WTC11 (cell line): ENCODE measurements at regions not wholly inside any gene's neighbourhood (a gene's known extent, or its start where the extent isn't known, plus 50 kb on each side); places are given as distances from the start of the nearest gene placed in this dataset.

ENCODE experiments used
- CTCF ChIP-seq: fragments of 200-600 bp; IDR thresholded peaks from 2 replicates; pipeline ENCODE4 v1.8.0; 2022; ENCODE audit warnings: antibody characterized with exemption
- E2F4 ChIP-seq: sonication (generic); formaldehyde crosslinking; IDR thresholded peaks from 2 replicates; pipeline ENCODE4 v1.8.1; 2022; ENCODE audit warnings: low read depth, mild to moderate bottlenecking, moderate library complexity, missing genetic modification reagents, borderline replicate concordance
- ESRRA ChIP-seq: sonication (generic); formaldehyde crosslinking; IDR thresholded peaks from 2 replicates; pipeline ENCODE4 v1.8.1; 2022; ENCODE audit warnings: mild to moderate bottlenecking, missing genetic modification reagents, borderline replicate concordance
- HMGA2 ChIP-seq: fragments of 250-450 bp; sonication (Bioruptor Pico); IDR thresholded peaks from 2 replicates; pipeline ENCODE4 v1.4.0; 2021; ENCODE audit warnings: mild to moderate bottlenecking, moderate library complexity
- ZNF416 ChIP-seq: fragments of 250-450 bp; sonication (Bioruptor Pico); IDR thresholded peaks from 2 replicates; pipeline ENCODE4 v1.9.0; 2021; ENCODE audit warnings: mild to moderate bottlenecking, inconsistent platforms

DNA sequence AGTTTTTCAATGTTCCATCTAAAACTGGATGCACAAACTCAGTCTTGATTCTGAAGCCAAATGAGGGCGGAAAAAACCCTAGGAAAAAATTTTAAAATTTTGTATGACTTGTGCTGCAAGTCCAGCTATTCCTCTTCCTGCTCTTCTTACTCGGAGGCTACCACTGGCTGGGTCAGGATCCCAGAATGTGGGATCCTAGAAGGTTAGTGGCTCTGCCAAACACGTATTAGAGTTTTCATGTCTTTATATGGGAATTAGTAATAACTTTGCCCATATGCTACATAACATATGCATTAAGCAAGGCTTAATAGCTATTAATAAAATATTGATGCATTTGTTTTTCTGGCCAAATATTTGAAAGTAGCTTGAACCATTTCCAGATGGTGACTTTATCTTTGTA, 458.3 kb downstream of the AGTPBP1 start:
- TF ChIP-seq CTCF, result no peak
- no peak for TF ChIP-seq HMGA2 (CRISPR knock-in tag)
- TF ChIP-seq ESRRA, result no peak
- no peak for TF ChIP-seq ZNF416 (CRISPR knock-in tag)
- no peak for TF ChIP-seq E2F4 (CRISPR knock-in tag)
